GM19328 (cell line): ENCODE measurements at regions not wholly inside any gene's neighbourhood (a gene's known extent, or its start where the extent isn't known, plus 50 kb on each side); places are given as distances from the start of the nearest gene placed in this dataset.

Source experiments
- ATAC-seq: cut with Tn5 transposase; IDR thresholded peaks from one replicate; pipeline ENCODE4 v1.9.1; 2021; ENCODE audit warnings: mild to moderate bottlenecking, moderate library complexity; ENCODE audit not compliant: unreplicated experiment

GRCh38 chr2:16283071-16283850 is 342.9 kb downstream of the MYCN start:
- ATAC-seq, result no peak

DNA sequence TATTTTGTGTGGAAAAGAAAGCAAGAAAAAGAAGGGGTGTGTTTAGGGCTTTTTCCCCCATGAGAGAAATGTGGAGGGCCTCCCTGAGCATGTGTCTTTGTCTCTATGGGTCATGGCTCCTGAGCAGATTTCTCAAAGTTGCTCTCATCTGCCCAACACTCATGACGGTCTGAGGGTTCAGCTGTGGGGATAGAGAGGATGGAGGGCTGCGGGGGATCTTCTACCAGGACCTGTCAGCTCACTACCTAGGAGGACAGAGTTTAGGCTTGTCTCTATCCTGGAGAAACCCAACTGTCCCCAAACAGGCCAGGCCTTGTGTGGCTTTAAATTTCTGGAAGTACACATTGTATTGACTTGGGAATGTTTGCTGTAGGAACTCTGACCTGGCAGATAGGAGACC is 342.2 kb downstream of the MYCN start:
- ATAC-seq, result no peak

DNA sequence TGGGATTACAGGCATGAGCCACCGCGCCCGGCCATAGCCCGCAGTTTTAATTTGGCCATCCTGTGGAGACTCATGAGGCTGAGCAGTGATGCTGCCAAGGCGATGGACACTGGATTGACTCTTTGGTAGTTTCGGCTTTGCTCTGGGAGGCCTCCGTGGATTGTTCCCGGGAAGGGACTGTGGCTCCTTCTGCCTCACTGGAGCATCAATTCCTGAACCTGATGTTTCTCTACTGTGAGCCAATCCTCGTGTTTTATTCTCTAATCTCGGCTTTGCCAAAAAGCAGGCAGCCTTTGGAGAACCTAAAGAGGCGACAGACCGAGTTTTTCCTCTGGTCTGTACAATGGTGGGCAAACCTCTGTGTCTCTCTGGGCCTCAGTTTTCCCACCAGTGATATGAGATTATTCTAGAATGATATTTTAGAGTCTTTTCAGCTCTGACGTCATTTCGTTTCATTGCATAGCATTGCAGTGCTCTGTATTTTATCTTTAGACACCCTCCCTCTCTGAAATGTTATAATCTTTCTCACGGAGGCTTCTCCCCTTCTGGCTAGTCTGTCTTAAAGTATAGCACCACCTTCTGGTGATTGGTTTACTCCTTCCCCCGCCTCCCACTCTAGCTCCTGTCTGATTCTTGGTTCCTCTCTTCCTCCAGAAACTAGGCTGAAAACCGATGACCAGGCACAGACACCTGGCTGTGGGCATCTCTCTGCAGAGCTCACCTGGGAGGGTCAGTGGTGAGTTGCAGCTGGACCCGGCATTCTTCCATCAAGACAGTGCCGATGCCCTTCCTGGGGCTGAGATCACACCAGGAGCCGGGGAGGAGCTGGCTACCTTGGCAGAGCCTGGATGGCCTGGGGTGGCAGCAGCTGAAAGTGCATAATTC is 341.3 kb downstream of the MYCN start:
- ATAC-seq, result no peak

GRCh38 chr2:16280081-16280480 is 339.7 kb downstream of the MYCN start:
- ATAC-seq, result no peak

DNA sequence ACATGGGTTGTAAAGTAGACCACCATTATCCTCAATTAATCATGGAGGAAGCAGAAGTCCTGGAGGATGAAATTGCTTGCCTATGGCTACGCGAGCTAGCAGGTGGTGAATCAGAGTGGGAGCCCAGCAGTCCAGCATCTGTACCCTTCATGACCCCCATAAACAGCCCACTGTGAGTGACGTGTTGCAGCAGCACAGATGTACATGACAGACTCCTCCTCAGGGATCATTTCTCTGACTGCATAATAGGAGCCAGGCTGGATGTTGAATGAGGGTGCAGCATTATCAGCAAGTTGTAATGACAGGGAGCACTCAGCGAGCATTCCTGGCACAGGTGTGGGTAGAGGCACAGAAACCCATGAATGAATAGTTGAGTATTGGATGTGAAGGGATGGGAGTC is 339.3 kb downstream of the MYCN start:
- no peak for ATAC-seq

DNA sequence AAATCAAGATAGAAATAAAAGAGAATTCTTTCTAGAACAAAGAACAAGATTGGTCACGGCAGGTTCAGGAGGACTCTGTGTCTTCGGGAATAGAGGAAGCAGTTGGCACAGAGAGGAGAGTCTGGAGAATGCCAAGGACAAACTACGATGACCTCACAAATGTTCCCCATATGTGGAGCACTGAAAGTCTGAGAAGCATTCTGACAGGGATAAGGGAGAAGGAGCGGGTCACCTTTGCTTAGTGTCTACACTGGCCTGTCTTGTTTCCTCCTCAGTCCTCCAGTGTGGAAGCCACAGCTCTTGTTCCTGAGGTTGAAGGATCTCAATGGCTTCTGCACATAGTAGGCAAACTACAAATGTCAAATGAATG is 338.8 kb downstream of the MYCN start:
- ATAC-seq, result no peak

DNA sequence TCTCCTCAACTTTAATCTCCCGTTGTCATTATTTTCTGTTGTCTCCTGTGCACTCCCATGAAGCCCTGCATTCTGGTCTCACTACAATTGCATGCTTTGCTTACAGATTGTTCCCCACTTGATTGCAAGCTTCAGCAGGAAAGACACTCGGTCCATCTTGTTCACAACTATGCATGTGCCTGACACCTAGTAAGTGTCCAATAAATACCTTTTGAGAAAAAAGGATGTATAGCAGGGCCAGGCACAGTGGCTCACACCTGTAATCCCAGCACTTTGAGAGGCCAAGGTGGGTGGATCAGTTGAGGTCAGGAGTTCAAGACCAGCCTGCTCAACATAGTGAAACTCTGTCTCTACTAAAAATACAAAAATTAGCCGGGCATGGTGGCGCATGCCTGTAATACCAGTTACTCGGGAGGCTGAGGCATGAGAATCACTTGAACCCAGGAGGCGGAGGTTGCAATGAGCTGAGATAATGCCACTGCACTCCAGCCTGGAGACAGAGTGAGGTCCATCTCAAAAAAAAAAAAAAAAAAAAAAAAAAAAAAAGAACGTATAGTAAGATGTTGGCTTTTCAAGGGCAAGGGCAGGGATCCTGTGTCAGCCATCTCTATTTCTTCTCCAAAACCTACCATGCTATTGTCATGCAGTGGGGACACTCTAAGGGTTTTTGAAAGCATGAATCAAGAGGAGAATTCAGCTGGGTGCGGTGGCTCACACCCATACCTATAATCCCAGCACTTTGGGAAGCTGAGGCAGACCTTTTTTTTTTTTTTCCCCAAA is 338.3 kb downstream of the MYCN start:
- no peak for ATAC-seq

DNA sequence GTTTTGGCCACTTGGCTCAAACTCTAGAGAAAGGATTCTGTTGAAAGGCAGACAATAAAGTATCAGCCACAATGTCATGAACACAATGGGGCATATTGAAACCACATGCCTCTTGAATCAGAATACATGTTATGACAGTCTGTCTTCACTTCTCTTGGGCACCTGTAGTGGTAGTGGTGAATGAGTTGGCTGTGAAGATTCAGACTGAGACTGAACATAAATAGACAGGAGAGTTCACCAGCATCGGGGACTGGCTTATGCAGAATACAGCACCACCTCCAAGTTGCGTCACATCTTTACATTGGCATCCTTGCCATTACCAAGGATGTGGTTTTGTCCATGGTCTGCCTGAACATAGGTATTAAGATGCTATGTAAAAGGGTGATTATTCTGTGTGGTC is 336.8 kb downstream of the MYCN start:
- ATAC-seq, result no peak

DNA sequence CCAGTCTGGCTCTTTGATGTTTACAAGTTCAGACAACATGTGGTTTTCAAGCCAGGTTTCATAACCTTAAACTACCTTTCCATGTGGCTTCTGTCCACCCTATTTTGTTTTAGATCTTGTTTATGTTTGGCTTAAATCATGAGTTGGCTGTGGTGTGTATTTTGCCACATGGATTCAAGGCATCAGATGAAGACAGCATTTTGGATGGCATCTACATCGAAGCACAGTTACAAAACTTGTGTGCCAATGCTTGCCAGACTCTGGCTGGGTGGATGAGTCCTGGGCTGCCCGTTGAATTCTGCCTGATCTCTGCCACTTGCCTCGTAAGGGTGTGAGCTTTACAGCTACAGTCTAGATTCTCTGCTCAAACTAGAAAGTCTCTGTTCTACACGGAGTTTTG is 335.3 kb downstream of the MYCN start:
- ATAC-seq, result no peak

DNA sequence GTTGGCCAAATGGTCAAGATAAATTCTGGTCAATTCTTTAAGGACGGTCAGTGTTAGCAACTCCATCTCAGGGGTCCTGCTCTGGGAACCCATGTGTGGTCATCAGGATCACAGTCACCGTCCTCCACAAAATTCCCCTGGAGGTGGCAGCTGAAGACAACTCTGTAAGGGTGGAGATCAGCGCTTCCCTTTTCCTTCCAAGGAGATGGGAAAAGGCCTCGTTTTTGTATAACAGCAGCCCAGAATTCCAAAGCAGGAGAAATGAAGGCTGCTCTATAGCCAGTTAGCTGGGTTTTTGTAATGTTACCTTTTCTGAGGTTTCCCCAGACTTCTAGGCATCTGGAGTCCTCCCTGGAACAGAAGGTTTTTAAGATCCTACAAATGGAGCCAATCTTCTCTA is 334.8 kb downstream of the MYCN start:
- ATAC-seq, result no peak

GRCh38 chr2:16273111-16273510 is 332.8 kb downstream of the MYCN start:
- no peak for ATAC-seq

- no peak for ATAC-seq
These were observed 331.9 kb downstream of the MYCN start for GRCh38 chr2:16272038-16272788.

DNA sequence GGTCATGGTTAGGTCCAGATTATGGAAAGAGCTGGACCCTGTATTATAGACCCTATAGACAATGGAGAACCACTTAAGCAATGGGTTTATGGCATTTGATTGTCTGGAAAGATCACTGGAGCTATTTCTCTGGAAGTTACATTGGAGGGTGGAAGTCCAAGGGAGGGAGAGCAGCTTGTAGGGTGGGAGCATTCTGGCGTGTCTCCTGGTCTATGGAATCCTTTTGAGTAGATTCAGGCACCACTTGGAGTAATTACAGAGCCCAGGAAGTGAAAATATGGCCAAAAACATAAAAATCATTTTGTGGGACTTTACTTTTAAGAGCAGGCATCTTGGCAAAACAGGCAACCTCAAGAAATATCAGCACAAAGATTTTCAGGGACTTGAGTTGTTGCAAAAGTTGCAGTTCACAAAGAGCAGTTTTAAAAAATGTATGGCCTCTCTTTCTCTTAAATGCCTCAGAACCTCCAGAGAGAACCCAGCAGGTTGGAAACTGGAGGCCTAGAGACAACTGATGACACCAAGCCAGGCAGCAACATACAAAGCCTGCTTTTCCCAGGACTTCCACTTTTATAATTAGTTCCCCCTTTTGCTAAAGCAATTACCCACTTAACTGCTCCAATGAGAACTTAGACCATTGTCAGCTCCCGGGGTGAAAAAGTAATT is 331.0 kb downstream of the MYCN start:
- ATAC-seq, result no peak

DNA sequence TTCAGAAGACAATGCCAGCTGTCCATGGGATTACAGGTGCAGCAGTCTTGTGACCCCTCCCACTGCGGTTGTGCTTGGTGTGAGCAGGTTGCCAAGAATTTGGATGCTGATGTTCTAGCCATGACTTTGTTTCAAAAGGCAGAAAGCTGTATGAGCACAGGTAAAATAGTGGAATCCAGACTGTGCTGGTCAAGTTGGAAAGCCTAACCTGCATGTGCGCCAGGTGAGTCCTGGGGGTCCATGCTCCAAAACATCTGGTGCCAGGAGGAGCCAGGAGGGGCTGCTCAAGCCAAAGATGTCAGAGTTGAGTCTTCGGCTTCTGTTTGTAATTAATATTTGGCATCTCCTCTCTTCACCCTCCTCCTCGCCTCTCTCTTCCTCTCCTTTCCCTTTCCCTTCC is 330.1 kb downstream of the MYCN start:
- no peak for ATAC-seq

DNA sequence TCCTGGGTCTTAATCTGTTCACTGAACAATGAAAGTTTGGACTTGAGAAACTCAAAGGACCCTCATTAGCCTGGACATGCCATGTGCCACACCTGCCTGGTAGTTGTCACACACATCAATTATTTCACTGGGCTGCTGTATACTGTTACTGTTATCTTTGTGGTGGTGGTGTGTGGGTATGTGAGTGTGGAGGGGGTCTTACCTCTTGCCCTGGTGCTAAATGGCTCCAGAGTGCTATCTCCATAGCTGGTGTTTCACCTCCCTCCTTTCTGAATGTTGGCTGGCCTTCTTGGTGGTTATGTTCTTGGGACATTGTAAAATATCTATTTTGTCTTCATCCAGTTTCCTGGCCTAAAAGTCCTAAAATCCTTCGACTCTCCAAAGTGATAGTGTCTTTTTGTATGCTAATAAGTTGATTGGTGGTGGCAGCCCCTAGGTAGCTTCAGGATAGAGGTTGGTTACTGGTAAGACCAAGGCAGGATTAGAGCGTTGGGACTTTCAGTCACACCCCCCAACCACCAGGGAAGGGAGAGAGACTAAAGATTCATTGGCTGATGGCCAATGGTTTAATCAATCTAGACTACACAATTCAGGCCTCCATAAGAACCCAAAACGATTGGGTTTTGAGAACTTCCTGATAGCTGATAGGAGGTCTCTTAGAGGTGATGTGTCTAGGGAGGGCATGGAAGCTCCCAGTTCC is 328.1 kb downstream of the MYCN start:
- no peak for ATAC-seq

GRCh38 chr2:16266571-16266970 is 326.2 kb downstream of the MYCN start:
- no peak for ATAC-seq

DNA sequence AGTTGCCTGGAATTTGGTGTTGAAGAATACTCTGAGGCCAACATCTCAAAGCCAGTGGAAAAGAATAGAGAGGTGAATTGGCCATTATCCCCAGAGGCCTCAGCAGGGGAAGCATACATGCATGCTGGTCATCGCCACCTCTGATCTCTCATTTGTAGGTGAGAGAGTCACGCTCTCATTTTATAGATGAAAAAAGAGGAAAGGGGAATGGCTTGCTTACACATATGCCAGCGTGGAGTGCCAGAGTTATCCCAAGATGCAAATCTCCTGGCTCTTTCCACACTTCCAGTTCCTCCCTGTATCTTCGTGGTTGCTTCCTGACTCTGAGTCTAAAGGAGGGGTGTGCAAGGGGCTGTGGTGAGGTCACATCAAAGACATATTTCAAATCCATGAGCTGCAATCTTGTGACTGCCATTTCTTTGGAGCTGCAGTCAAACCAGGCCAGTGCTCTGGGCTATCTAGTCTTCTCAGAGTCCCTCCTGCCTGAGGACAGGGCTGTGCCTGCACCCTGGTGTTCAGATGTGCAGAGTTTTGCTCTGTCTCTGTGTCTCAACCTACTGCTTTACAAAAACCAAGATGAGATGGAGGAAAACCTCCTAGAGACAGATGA is 324.7 kb downstream of the MYCN start:
- ATAC-seq, result no peak

DNA sequence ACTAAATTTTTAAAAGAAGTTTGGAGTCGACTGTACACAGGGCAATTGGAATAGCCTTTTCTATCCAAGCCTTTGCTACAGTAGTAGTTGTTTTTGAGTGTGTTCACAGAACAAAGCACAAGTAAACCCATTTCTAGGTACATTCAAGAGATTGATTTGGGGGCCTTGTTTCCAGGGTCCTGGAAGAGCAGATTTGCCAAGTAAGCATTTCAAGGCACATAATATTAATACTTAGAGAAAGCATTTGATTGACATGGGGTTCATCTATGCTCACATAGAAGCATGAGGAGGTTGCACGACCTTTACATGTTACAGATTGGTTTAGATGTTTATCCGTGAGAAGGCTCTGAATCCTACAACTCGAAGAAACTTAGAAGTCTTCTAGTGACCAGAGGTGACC is 324.1 kb downstream of the MYCN start:
- no peak for ATAC-seq

- no peak for ATAC-seq
These were observed 323.0 kb downstream of the MYCN start for GRCh38 chr2:16263241-16263890.
